ENCODE measurements at regions not wholly inside any gene's neighbourhood (a gene's known extent, or its start where the extent isn't known, plus 50 kb on each side); places are given as distances from the start of the nearest gene placed in this dataset.

DNA sequence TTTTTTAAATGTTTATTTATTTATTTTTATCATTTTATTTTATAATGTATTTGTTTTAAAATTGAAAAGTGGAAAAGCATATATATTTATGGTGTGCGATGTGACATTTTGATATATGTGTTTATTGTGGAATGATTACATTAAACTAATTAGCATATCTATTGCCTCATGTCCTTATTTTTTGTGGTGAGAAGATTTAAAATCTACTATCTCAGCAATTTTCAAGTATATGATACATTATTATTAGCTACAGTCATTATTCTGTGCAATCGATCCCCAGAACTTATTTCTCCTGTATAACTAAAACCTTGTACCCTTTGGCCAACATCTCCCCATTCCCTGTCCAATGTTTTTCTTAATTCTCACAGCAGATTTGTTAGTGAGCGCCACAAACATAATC lies 115.6 kb upstream of the SHH start:
- DNase-seq (ENCODE audit: low read depth) = no peak
- H3K4me3 ChIP-seq (ENCODE audit: control insufficient read depth, low read depth, low read length) = no peak overlapping the region
- TF ChIP-seq, protein P1, sequence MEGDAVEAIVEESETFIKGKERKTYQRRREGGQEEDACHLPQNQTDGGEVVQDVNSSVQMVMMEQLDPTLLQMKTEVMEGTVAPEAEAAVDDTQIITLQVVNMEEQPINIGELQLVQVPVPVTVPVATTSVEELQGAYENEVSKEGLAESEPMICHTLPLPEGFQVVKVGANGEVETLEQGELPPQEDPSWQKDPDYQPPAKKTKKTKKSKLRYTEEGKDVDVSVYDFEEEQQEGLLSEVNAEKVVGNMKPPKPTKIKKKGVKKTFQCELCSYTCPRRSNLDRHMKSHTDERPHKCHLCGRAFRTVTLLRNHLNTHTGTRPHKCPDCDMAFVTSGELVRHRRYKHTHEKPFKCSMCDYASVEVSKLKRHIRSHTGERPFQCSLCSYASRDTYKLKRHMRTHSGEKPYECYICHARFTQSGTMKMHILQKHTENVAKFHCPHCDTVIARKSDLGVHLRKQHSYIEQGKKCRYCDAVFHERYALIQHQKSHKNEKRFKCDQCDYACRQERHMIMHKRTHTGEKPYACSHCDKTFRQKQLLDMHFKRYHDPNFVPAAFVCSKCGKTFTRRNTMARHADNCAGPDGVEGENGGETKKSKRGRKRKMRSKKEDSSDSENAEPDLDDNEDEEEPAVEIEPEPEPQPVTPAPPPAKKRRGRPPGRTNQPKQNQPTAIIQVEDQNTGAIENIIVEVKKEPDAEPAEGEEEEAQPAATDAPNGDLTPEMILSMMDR (conservative IDR thresholded peaks at IDR 0.05; ENCODE audit: control insufficient read depth, insufficient read depth, low read depth, low read length) = no peak

DNA sequence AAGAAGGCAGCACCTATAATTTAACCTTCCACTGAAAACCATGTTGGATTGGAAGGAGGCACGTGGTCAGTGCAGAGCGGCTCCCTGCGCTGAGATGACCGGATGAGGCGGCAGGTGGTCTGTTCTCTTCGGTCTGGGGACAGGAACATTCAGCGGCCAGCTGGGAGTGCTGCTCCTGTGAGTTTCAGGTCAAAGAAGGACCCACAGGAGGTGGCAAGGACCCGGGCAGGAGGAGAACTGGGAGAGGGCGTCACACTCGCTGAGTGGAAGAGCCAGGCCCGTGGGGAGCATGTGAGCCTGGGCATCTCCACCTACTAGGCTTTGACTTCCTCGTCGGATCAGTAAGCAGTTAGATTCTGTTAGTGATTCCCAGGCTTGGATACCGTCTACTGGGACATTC lies 113.4 kb upstream of the SHH start:
- TF ChIP-seq, protein P1 (conservative IDR thresholded peaks at IDR 0.05; ENCODE audit: control insufficient read depth, insufficient read depth, low read depth, low read length) = no peak
- DNase-seq (ENCODE audit: low read depth) = no peak
- H3K4me3 ChIP-seq (ENCODE audit: control insufficient read depth, low read depth, low read length) = no peak overlapping the region

DNA sequence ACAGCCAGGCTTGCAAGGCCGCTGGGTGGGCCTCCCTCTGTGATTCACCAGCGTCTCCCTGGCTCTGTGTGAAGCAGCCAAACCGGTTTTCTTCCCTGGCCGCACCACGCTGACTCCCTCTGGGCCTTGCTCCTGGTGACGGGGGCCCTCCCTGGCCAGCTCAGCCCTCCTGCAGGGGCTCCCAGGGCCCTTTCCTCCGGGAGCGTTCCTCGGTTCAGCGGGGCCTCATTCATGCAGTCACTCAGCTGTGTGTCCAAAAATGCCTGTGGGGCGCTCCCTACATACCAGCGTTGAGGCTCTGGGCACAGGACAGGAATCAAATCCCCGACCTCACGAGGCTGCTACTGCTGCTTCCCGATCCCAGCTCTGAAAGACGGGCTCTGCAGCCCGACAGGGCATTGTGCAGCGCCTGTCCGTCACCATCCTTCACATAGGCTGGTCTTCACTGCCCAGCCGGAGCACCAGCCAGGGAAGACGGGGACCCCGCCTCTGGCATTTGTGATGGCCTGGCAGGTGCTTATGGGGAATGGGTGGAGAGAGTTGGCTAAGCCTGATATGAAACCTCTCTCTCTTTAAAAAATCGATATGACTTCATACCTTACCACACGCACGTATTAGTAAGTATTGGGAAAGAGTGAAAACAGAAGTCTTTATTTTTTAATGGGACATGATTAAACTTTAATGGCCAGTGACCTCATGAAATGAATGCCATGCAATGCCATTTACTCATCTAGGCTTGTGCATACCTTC lies 110.0 kb upstream of the SHH start:
- DNase-seq (ENCODE audit: low read depth) = no peak
- TF ChIP-seq, protein P1 (conservative IDR thresholded peaks at IDR 0.05; ENCODE audit: control insufficient read depth, insufficient read depth, low read depth, low read length) = no peak
- no peak overlapping the region for H3K4me3 ChIP-seq (ENCODE audit: control insufficient read depth, low read depth, low read length)

DNA sequence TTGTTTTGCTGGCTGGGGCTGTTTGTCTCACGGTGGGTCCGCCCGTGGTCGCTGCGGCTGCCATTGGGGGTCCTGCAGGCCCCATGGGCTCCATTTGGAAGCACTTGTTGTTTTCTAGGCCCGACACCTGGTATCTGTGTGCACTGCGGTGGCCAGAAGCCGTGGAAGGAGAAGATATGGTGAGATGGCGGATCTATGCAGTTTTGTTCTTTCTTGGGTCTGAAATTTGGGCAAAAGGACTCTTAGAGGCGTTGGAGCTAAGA lies 109.5 kb upstream of the SHH start:
- DNase-seq (ENCODE audit: low read depth) = no peak
- no peak overlapping the region for H3K4me3 ChIP-seq (ENCODE audit: control insufficient read depth, low read depth, low read length)
- TF ChIP-seq, protein P1 (conservative IDR thresholded peaks at IDR 0.05; ENCODE audit: control insufficient read depth, insufficient read depth, low read depth, low read length) = no peak

DNA sequence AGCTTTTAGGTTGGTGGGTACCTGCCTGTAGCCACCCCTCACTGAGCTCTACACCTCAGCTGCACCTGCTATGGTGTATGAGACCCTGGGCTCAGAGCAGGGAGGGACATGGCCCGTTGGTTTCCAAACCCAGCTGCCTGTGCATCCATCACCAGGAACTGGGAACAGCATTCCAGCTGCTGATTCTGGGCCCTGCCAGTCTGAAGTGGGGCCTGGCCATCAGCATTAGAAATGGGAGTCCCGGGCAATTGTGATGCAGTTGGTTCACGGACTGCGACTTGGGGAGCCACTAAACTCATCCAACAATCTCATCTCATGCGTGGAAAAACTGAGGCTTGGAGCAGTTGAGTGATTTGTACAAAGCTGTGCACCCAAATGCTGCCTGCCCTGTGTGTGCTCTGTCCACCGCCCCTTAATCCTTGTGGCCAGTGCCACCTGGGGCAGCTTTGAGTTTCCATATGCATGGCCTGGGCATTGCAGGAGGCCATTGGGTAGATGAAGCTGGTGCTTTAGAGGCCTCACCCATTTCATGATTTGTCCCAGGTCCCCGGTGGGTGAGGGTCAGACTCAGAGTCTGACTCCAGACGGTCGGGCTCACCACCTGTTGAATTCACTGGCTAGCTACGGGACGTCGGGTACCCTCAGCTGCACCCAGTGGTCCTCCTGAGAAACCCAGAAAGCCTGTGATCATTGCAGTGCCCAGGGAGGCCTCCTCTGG lies 109.0 kb upstream of the SHH start:
- TF ChIP-seq, protein P1 (conservative IDR thresholded peaks at IDR 0.05; ENCODE audit: control insufficient read depth, insufficient read depth, low read depth, low read length) = no peak
- no peak overlapping the region for H3K4me3 ChIP-seq (ENCODE audit: control insufficient read depth, low read depth, low read length)
- no peak for DNase-seq (ENCODE audit: low read depth)

DNA sequence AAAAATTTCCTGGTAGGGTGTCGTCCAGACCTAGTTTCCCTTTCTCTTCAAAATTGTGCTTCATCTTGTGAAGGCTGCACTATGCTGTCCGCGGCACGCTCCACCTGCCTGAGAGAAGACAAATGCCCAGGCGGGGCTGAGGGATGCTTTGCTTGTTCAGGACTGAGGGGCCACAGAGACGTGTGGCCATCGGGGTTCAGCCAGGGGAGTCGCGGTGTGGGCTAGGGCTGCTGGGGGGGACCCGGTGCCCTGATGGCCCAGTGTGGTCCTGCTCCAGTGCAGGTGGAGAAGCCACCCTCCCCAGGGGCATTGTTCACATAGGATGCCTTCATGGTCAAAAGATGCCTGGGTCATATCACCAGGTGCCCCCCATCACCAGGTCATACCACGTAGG lies 107.8 kb upstream of the SHH start:
- no peak overlapping the region for H3K4me3 ChIP-seq (ENCODE audit: control insufficient read depth, low read depth, low read length)
- TF ChIP-seq, protein P1 (conservative IDR thresholded peaks at IDR 0.05; ENCODE audit: control insufficient read depth, insufficient read depth, low read depth, low read length) = no peak
- DNase-seq (ENCODE audit: low read depth) = no peak
